GM19463 (cell line): ENCODE measurements at regions not wholly inside any gene's neighbourhood (a gene's known extent, or its start where the extent isn't known, plus 50 kb on each side); places are given as distances from the start of the nearest gene placed in this dataset.
"Not testable (repeated sequence)": the region's sequence is repeated elsewhere in the genome, so short reads cannot be mapped to it uniquely, and the experiment has no call there.

Experiments used
- ATAC-seq: cut with Tn5 transposase; IDR thresholded peaks from one replicate; pipeline ENCODE4 v1.9.1; 2021; ENCODE audit warnings: mild to moderate bottlenecking, moderate library complexity; ENCODE audit not compliant: unreplicated experiment

DNA sequence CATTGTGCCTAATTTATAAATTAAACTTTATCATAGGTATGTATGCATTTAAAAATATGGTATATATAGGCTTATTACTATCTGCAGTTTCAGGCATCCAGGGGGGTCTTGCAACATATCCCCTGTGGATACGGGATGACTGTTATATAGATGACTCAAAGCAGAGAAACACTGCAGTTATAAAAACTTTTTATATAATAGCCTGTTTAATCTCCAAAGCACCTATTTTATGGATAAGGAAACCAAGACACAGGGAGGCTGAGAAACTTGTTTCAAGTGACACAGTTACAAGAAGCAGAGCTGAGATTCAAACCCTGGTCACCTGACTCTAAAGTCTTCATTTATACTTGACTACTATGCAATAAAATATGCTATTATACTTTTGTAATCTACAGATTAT, 897.7 kb downstream of the KCNA4 start:
- no peak for ATAC-seq

DNA sequence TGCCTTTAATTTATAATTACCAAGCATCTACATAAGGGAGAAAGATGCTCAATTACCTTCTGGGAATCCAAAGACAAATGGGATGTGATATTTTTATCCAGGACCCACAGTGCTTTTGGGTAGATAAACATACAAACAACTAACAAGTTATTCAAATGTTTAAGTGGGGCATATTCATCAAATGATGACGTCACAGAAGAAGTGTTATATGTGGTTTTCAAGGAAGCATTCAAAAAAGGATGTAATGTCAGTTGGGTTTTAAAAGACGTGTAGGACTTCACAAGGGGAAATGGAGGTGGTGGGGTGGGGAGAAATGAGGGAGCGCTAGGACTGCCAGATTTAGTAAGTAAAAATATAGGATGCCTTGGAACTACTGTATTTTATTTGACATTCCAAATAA, 915.9 kb downstream of the KCNA4 start:
- no peak for ATAC-seq

DNA sequence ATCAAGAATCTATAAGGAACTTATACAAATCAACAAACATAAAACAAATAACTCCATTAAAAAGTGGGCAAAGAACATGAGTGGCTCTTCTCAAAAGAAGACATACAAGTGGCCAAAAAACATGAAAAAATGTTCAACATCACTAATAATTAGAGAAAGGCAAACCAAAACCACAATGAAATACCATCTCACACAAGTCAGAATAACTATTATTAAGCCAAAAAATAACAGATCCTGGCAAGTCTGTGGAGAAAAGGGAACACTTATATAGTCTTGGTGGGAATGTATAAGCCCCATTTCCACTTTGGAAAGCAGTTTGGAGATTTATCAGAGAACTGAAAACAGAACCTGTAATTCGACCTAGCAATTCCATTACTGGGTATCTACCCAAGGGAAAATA, 921.0 kb downstream of the KCNA4 start:
- ATAC-seq = no peak

DNA sequence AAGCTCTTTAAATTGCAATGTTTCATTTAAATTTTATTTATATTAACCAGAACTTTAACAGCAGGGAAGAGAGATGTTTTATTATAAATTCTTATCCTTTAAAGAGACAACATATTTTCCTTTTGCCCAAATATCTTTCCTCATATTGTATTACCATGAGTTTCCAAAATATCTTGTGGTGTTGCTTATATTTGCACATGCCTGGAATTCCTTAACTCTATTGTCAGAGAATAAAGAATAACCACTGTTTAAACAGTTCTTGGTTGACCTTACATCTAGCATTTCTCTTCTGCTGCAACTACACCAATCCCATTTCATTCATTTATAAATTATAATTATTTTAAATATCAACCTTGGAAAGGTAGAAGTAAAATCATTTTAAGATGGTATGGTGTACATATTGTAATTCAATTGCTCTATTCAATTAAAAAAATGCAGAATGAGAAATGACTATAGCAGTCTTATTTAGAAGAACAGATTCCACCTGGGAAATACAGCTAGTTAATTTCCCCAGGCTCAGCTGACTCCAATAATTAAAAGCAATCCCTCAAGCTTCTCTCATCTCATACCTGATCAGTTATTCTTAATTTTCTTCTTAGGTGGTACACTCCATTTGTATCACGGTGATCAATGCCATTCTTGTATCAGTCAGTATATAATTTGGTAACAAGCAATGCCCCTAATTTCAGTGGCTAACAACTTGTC, 923.3 kb downstream of the KCNA4 start:
- no peak for ATAC-seq

DNA sequence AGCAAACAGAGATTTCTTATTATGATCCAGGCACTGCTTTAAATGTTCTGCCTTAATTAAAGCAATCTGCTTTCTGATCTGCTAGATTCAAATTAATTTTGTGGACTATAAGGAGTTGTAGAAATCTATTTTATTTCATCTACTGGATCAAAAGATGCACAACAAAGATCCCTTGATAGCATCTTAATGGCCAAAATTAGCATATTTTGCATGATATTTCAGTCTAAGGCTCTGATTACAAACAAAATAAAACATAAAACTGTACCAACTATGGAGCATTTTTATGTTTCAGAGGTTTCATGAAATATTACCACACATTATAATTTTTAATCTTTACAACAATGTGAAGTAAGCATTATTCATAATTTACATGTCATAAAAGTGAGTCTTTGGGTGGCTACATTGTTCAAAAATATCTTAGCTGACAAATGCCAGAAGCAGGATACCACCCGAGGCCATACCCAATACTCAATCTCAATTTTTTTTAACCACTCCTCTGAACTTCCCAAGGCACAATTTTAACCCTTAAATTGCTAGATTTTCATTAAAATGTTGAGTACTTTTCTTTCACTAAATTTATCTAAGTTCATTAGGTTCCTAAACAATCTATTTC, 929.5 kb downstream of the KCNA4 start:
- ATAC-seq = no peak

DNA sequence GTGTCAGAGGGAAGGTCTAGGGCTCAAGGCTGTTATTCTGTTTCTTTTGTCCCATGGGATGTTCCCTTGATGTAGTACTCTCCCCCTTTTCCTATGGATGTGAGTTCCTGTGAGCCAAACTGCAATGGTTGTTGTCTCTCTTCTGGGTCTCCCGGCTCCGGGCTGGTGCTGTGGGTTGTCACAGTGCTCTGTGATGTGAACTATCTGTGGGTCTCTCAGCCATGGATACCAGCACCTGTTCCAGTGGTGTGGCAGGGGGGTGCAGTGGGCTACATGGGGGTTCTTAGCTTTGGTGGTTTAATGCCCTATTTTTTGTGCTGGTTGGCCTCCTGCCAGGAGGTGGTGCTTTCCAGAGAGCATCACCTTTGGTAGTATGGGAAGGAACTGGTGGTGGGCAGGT, 941.1 kb downstream of the KCNA4 start:
- no peak for ATAC-seq

DNA sequence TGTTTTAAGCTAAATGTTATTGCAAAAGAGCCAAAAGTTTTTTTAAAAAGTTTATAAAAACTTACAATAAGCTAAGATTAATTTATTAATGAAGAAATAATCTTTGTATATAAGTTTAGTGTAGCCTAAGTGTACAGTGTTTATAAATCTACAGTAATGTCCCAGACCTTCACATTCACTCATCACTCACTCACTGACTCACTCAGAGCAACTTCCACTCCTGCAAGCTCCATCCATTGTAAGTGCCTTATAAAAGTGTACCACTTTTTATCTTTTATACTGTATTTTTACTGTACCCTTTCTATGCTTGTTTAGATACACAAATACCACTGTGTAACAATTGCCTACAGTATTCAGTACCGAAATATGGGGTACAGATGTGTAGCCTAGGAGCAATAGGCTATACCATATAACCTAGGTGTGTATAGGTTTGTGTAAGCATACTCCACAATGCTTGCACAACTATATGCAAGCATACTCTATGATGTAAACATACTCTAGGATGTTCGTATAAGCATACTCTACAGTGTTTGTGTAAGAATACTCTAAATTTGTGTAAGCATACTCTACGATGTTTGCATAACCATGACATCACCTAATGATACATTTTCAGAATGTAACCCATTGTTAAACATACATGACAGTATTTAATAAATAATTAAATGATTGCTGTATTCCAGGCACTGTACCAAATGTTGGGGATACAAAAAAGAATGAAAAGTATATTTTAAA, 953.0 kb downstream of the KCNA4 start:
- ATAC-seq = no peak

DNA sequence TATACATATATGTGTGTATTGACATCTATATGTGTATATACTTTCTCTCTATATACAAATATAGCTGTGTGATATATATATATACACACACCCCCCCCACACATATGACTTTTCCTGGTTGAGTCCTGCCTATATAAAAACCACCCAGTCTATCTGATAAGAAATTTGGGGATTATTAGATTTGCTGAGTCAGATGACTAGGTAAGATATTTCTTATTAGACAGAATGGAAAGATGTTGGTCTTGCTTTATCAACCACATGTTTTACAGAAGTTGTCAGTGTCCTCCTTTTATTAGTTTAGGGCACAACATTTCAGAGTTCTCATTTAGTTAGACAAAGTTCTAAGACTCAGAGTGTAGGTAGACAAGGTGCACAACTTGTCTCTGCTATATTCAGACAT, 953.3 kb downstream of the METTL15 start:
- no peak for ATAC-seq

DNA sequence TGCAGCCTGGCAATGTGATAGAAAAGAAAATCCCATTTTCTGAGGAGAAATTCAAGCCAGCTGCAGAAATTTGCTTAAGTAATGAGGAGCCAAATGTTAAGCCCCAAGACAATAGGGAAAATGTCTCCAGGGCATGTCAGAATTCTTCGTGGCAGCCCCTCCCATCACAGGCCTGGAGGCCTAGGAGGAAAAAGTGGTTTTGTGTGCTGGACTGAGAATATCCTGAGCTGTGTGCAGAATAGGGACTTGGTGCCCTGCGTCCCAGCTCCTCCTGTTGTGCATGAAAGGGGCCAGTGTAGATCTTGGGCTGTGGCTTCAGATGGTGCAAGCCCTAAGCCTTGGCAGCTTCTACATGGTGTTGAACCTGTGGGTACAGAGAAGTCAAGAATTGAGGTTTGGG, 948.3 kb downstream of the METTL15 start:
- ATAC-seq = not testable (repeated sequence)

DNA sequence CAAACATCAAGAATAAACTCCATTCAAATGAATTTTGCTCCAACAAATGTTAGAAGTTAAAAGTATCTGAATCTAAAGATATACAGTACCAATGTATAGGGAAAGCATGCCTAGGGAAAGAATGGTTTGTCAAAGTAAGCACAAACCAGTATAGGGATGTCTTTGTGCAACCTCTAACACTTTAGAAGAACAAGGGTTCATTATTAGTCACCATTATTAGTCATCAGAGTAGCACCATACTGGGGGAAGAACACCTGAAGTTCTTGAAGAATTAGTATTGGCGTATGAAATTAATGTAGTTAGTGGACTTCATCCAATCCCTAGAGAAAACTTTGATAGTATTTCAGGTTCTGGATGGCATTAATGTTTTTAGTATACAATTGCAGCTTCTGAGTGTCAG, 943.7 kb downstream of the METTL15 start:
- no peak for ATAC-seq

DNA sequence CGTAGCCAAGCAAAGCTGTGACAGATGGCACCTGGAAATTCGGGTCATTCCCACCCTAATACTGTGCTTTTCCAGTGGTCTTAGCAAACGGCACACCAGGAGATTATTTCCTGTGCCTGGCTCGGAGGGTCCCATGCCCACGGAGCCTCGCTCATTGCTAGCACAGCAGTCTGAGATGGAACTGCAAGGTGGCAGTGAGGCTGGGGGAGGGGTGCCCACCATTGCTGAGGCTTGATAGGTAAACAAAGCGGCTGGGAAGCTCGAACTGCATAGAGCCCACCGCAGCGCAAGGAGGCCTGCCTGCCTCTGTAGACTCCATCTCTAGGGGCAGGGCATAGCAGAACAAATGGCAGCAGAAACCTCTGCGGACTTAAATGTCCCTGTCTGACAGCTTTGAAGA, 942.8 kb downstream of the METTL15 start:
- ATAC-seq = not testable (repeated sequence)

DNA sequence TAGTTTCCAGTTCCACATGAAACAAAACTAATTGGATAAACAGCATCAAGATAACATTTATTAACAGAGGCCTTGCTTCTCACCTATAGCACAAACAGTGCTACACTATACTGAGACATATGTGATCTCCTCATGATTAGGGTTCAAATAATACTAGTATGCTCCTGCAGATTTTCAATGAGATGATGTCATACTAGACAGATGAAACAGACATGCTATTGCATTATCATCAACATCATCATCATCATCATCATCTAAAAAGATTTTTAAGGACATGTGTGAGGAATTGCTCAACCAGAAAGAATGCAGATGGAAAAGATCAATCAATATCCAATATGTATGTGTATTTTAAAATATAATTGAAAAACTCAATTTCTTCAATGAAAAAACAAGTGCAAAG, 932.3 kb downstream of the METTL15 start:
- ATAC-seq = no peak

DNA sequence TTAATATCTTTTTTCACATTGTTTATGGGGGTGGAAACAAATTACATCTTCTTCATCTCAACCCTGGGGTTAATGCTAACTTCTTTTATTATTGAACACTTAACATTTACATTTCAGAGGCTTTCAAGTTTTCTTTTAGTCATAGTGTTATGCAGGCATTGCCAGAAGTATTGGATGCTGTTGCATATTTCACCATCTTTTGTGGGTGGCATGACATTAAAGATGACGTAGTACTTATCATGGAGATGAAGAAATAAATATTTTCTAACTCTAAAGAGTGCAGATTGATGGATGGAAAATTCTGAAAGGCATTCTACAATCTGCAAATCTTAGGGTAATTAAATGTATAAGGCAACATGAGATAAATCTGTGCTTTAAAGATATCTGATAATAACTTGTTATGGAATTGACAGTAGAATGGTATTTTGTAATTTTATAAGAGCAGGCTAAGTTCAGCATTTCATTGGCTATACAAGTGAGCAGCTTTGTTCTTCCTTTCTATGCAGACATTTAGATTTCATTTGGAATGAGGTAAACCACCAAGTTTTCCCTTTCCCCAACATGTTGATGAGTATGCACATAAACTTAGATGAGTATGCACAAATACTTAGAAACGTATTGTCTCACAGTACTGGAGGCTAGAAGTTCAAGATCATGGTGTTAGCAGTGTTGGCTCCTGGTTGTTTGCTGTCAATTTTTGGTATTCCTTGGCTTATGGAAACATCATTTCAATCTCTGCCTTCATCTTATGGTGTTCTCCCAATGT, 924.4 kb downstream of the METTL15 start:
- no peak for ATAC-seq

DNA sequence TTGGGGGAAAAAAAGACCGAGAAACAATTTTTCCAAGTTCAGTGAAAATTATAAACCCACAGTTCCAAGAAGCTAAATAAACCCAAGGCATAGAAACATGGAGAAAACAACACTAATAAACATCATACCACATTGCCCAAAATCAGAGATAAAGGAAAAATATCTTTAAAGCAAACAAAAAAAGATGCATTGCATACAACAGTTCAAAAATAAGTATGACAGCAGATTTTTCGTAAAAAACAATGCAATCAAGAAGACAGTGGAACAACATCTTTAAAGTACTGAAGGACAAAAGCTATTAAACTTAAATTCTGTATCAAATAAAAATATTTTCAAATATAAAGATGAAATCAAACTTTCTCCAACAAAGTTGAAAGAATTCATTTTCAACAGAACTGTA, 921.3 kb downstream of the METTL15 start:
- ATAC-seq = no peak

DNA sequence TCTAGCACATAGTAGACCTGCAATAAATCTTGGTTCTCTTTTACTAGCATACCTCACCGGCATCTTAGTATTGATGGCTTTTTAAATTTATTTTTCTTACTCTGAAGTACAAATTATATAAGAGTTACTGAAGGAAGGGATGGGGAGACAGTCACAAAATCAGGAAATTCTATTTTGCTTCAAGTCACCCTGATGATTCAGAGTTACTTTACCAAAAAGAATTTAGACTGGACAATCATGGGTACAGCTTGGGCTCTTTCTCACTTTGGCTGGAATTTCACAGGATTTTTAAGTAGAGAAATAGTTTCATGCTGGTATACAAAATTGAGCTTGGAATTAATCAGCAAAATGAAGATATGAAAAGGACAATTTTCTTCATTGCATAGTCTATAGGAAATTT, 919.2 kb downstream of the METTL15 start:
- no peak for ATAC-seq

DNA sequence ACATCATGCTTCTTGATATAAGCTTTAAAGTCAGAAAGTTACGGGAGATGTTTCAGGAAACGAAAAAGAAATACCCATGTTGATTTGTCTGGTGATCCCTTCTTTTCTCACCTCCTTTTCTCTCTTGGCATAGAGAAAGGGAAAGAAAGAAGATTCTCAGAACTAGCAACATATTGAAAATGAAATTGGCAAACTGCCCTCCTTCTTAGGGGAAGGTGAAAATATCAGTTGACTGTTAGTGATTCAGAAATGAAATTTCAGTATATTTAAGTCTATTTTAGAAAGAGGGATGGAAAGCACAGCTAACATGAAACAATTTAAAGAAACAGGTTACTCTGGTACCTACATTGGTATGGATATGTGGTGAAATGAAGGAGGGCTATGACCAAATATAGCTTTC, 918.1 kb downstream of the METTL15 start:
- ATAC-seq = no peak

DNA sequence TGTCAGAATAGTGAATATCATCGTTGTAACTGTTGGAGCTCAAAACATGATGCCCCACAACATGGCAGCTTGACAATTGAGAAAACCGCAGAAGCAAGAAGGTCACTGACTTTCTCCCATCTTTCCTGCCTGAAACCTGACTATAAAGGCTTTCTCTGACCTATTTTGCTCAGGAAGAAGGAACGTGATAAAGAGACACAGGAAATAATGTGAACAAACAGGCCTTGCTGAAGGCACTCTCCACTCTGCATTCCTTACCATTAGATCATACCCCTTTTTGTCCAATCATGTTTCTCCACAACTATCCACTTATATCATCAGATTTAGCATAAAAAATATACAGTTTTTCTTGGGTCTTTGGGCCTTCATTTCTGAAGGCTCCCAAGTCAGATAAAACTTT, 916.8 kb downstream of the METTL15 start:
- ATAC-seq = no peak

DNA sequence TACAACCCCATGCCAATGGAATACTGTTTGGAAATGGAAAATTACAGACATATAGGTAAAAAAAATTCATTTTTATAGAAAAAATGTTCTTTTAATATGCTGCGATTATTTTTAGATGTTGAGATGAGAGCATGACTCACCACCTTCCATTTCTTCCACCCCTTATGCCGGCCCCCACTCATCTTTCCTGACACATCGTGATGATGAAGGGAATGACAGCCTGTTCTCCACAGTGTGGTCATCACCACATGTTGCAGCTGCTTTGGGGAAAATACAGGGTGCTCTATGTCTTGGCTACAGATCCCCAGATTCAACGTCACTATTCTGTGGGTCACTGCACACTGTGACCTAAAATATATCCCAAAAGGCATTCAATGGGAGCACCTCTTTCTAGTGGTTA, 916.2 kb downstream of the METTL15 start:
- no peak for ATAC-seq

DNA sequence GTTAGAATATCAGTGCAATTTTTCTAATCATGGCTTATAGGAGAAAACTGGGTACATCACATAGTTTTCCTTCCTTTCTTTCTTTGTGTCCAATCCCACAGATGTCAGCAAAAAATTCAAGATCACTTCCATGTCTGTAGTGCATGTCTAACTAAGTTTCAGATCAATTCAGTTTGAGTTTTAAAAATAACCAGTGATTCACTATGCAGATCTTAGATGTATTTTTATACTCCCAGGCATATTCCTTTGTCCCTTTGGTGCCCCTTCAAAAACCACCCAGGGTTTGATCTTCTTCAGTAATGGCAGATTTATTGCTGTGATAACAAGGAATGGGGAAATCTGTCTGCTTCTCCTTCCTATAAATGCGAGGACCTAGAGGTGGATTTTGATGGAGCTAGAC, 915.6 kb downstream of the METTL15 start:
- ATAC-seq = no peak

DNA sequence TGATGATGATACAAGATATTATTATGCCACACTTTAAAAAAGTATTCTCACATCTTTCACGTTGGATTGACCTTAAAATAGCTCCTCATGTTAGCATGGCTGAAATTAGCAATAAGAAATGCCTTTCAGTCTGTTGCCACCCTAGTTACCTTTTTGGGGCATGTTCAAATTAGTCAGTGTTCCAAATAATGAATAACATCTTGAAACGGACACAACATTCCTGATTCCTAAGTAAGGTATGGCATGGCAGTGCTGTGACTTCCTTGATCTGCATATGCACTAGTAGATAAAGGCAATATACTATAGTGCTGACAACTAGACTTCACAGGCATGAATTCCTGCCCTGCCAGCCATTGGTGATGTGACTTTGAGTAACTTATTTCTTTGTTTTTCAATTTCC, 914.5 kb downstream of the METTL15 start:
- no peak for ATAC-seq

DNA sequence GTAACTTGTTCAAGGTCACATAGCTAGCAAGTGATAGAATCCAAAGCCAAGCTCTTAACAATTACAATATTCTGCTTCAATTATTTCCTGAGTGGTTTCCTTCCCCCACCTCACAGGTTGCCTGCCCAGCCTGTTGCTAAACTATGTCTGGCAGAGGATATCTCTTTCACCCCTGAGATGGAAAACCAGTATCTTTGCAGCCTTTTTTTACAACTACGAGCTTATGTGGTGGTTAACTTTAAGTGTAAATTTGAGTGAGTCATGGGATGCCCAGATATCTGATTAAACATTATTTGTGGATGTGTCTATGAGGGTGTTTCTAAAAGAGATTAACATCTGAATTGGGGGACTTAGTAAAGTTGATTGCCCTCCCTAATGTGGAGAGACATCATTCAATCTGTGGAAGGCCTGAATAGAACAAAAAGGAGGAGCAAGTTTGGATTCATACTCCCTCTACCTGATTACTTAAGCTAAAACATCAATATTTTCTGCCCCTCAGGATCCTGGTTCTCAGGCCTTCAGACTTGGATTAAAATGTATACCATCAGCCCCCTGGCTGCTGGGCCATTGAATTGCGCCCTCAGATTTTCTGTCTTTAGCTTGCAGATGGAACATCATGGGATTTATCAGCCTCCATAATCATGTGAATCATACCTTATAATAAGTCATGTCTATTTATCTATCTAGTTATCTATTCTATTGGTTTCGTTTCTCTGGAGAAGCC, 911.9 kb downstream of the METTL15 start:
- ATAC-seq = no peak
